H1 (cell line): ENCODE measurements at regions not wholly inside any gene's neighbourhood (a gene's known extent, or its start where the extent isn't known, plus 50 kb on each side); places are given as distances from the start of the nearest gene placed in this dataset.
A peak's percentile ranks its signal among the peaks of the same experiment; 100 is the strongest.

Experiments
- CTCF ChIA-PET: fragments of 300-600 bp; sonication (Branson Sonifier 250); formaldehyde crosslinking; loops from one replicate; lab custom pipeline; 2021; ENCODE audit not compliant: partially characterized antibody; lab: Charles Lee
- POLR2A ChIA-PET: fragments of 300-600 bp; sonication (Branson Sonifier 250); formaldehyde crosslinking; loops from one replicate; lab custom pipeline; 2021; ENCODE audit warnings: inconsistent platforms; ENCODE audit not compliant: partially characterized antibody; lab: Charles Lee
- DNase-seq, 2 experiments: peaks; one replicate each; pipeline versions ENCODE4 v3.0.0 to v3.0.0-alpha.2; 2010 to 2022; ENCODE audit warnings: low spot score in 2 of 2, low read depth in 1 of 2, mixed read lengths in 1 of 2
- FAIRE-seq: peaks from 2 replicates; lab custom pipeline; 2011; peaks lifted over from hg19 to GRCh38; lab: Jason Lieb, UNC
- H2AFZ ChIP-seq: 2 replicates; pipeline ENCODE4 v1.8.1; 2012; ENCODE audit warnings: low read length, inconsistent platforms
- H2AK5ac ChIP-seq: 2 replicates; pipeline ENCODE4 v1.6.1; 2013; ENCODE audit warnings: low read depth, low read length
- H2BK120ac ChIP-seq: replicated peaks from 2 replicates; pipeline ENCODE3; 2013; ENCODE audit warnings: low read depth, low read length, inconsistent platforms
- H2BK12ac ChIP-seq: 2 replicates; pipeline ENCODE4 v1.6.1; 2013; ENCODE audit warnings: low read depth, low read length
- H2BK15ac ChIP-seq: 2 replicates; pipeline ENCODE4 v1.6.1; 2013; ENCODE audit warnings: low read length
- H2BK20ac ChIP-seq: 2 replicates; pipeline ENCODE4 v1.6.1; 2013; ENCODE audit warnings: low read length
- H2BK5ac ChIP-seq: 2 replicates; pipeline ENCODE4 v1.6.1; 2013; ENCODE audit warnings: low read depth, low read length
- H3K14ac ChIP-seq: 2 replicates; pipeline ENCODE4 v1.6.1; 2013; ENCODE audit warnings: inconsistent platforms; ENCODE audit not compliant: insufficient read length
- H3K18ac ChIP-seq: 2 replicates; pipeline ENCODE4 v1.6.1; 2013; ENCODE audit warnings: low read length; ENCODE audit errors: extremely low read depth
- H3K23ac ChIP-seq: 2 replicates; pipeline ENCODE4 v1.6.1; 2013; ENCODE audit warnings: inconsistent platforms; ENCODE audit not compliant: insufficient read length
- H3K23me2 ChIP-seq: 2 replicates; pipeline ENCODE4 v1.6.1; 2013; ENCODE audit warnings: low read depth, low read length
- H3K27ac ChIP-seq: 2 replicates; pipeline ENCODE4 v1.6.1; 2011; ENCODE audit warnings: low read depth, low read length, inconsistent platforms
- H3K27me3 ChIP-seq, 4 experiments: replicated peaks in 1 of 4; 1 replicate in 1 of 4; 2 replicates in 3 of 4; pipeline versions ENCODE4 v1.6.1 to v1.8.1; 2011 to 2013; ENCODE audit warnings: low read length in 3 of 4, mild to moderate bottlenecking in 3 of 4, inconsistent platforms in 2 of 4, mixed read lengths in 2 of 4, moderate library complexity in 1 of 4; ENCODE audit not compliant: control insufficient read depth in 3 of 4, insufficient read depth in 3 of 4; ENCODE audit errors: extremely low read depth in 1 of 4
- H3K36me3 ChIP-seq, 4 experiments: 2 replicates each; pipeline versions ENCODE4 v1.6.1 to v1.8.1; 2011 to 2013; ENCODE audit warnings: mild to moderate bottlenecking in 4 of 4, low read length in 3 of 4, moderate library complexity in 2 of 4, control low read depth in 1 of 4, inconsistent platforms in 1 of 4; ENCODE audit not compliant: insufficient read depth in 4 of 4, control insufficient read depth in 2 of 4
- H3K4ac ChIP-seq: replicated peaks from 2 replicates; pipeline ENCODE3; 2013; ENCODE audit warnings: low read length, low read depth, mixed read lengths, inconsistent platforms; ENCODE audit not compliant: insufficient read length
- H3K4me1 ChIP-seq, 4 experiments: replicated peaks in 1 of 4; 1 replicate in 1 of 4; 2 replicates in 3 of 4; pipeline versions ENCODE4 v1.6.1 to v1.8.1; 2011 to 2013; ENCODE audit warnings: low read length in 3 of 4, inconsistent platforms in 2 of 4, mixed read lengths in 1 of 4; ENCODE audit not compliant: insufficient read depth in 4 of 4, control insufficient read depth in 3 of 4
- H3K4me2 ChIP-seq, 2 experiments: 2 replicates each; pipeline versions ENCODE4 v1.6.1 to v1.8.1; 2011 to 2013; ENCODE audit warnings: low read depth in 2 of 2, low read length in 2 of 2, control low read depth in 1 of 2, inconsistent platforms in 1 of 2, mild to moderate bottlenecking in 1 of 2; ENCODE audit not compliant: insufficient read depth in 1 of 2
- H3K4me3 ChIP-seq, 4 experiments: fragments of 200-600, 300-600 bp in 1 of 4; sonication (generic), shearing (Covaris generic), sonication (Bioruptor Twin) in 1 of 4; 2 replicates each; pipeline versions ENCODE4 v1.5.1 to v1.8.1; 2011 to 2016; ENCODE audit warnings: low read length in 4 of 4, low read depth in 3 of 4, control low read depth in 2 of 4, inconsistent platforms in 2 of 4, mild to moderate bottlenecking in 2 of 4, mixed read lengths in 1 of 4, moderate library complexity in 1 of 4; ENCODE audit not compliant: insufficient read depth in 2 of 4; ENCODE audit errors: extremely low read depth in 1 of 4
- H3K56ac ChIP-seq: replicated peaks from 2 replicates; pipeline ENCODE3; 2013; ENCODE audit warnings: low read depth, mild to moderate bottlenecking, mixed read lengths, low read length, inconsistent platforms; ENCODE audit not compliant: insufficient read length
- H3K79me1 ChIP-seq: 2 replicates; pipeline ENCODE4 v1.6.1; 2013; ENCODE audit warnings: low read depth, low read length, control low read depth
- H3K79me2 ChIP-seq, 2 experiments: 2 replicates each; pipeline versions ENCODE4 v1.6.1 to v1.8.1; 2012 to 2013; ENCODE audit warnings: low read length in 2 of 2, mild to moderate bottlenecking in 2 of 2, inconsistent platforms in 1 of 2; ENCODE audit not compliant: insufficient read depth in 2 of 2, control insufficient read depth in 1 of 2
- H3K9ac ChIP-seq, 4 experiments: replicated peaks in 1 of 4; 1 replicate in 1 of 4; 2 replicates in 3 of 4; pipeline versions ENCODE4 v1.6.1 to v1.8.1; 2011 to 2013; ENCODE audit warnings: low read depth in 3 of 4, low read length in 3 of 4, control low read depth in 2 of 4, mild to moderate bottlenecking in 2 of 4, moderate library complexity in 2 of 4, inconsistent platforms in 1 of 4; ENCODE audit errors: extremely low read depth in 1 of 4
- H3K9me3 ChIP-seq, 2 experiments: 2 replicates each; pipeline versions ENCODE4 v1.6.1 to v1.8.1; 2012 to 2013; ENCODE audit warnings: mild to moderate bottlenecking in 2 of 2, moderate library complexity in 2 of 2, control low read depth in 1 of 2, inconsistent platforms in 1 of 2, low read depth in 1 of 2, low read length in 1 of 2, mixed read lengths in 1 of 2; ENCODE audit not compliant: insufficient read depth in 2 of 2
- H4K20me1 ChIP-seq, 2 experiments: replicated peaks in 1 of 2; 2 replicates each; pipeline versions ENCODE3 to v1.8.1; 2011 to 2013; ENCODE audit warnings: inconsistent platforms in 2 of 2, low read length in 2 of 2, mild to moderate bottlenecking in 1 of 2; ENCODE audit not compliant: insufficient read depth in 2 of 2, control insufficient read depth in 1 of 2
- H4K5ac ChIP-seq: 2 replicates; pipeline ENCODE4 v1.6.1; 2013; ENCODE audit warnings: low read length, low read depth, mixed read lengths, inconsistent platforms; ENCODE audit not compliant: insufficient read length
- H4K8ac ChIP-seq: 2 replicates; pipeline ENCODE4 v1.8.0; 2013; ENCODE audit warnings: mild to moderate bottlenecking, moderate library complexity, low read length, inconsistent platforms; ENCODE audit not compliant: insufficient read depth; ENCODE audit errors: extremely low read depth
- H4K91ac ChIP-seq: replicated peaks from 2 replicates; pipeline ENCODE3; 2013; ENCODE audit warnings: low read length, mixed read lengths, inconsistent platforms; ENCODE audit not compliant: insufficient read length
- ASH2L ChIP-seq: fragments of 200-600, 300-600 bp; sonication (generic); IDR thresholded peaks from one replicate; pipeline ENCODE4 v1.7.1; 2017; ENCODE audit warnings: low read length
- BACH1 ChIP-seq: IDR thresholded peaks from 2 replicates; pipeline ENCODE4 v1.6.1; 2012; ENCODE audit warnings: low read length, improper control_type of control experiment
- CHD1 ChIP-seq: IDR thresholded peaks from 2 replicates; pipeline ENCODE4 v1.6.1; 2012; ENCODE audit warnings: low read depth, low read length, improper control_type of control experiment
- CREB1 ChIP-seq: IDR thresholded peaks from 2 replicates; pipeline ENCODE4 v1.6.1; 2012; ENCODE audit warnings: inconsistent platforms
- EP300 ChIP-seq, 2 experiments: IDR thresholded peaks; 1 replicate in 1 of 2; 2 replicates in 1 of 2; pipeline ENCODE4 v1.6.1; 2011 to 2012; ENCODE audit warnings: low read depth in 2 of 2, low read length in 2 of 2, mild to moderate bottlenecking in 2 of 2, borderline replicate concordance in 1 of 2, inconsistent platforms in 1 of 2, moderate library complexity in 1 of 2
- HDAC2 ChIP-seq, 2 experiments: fragments of 300-600 bp in 1 of 2; sonication (generic) in 1 of 2; IDR thresholded peaks; 2 replicates each; pipeline ENCODE4 v1.6.1; 2011 to 2012; ENCODE audit warnings: low read depth in 2 of 2, low read length in 2 of 2, mild to moderate bottlenecking in 2 of 2, moderate library complexity in 2 of 2, borderline replicate concordance in 1 of 2, inconsistent platforms in 1 of 2
- KDM4A ChIP-seq: IDR thresholded peaks from one replicate; pipeline ENCODE4 v1.7.1; 2012; ENCODE audit warnings: low read depth, mild to moderate bottlenecking, moderate library complexity, low read length, inconsistent platforms; ENCODE audit not compliant: severe bottlenecking
- POLR2A ChIP-seq, 2 experiments: IDR thresholded peaks; 1 replicate in 1 of 2; 2 replicates in 1 of 2; pipeline ENCODE4 v1.6.1; 2011; ENCODE audit warnings: low read depth in 2 of 2, low read length in 2 of 2, mild to moderate bottlenecking in 2 of 2; ENCODE audit errors: control extremely low read depth in 1 of 2
- SIX5 ChIP-seq: IDR thresholded peaks from 2 replicates; pipeline ENCODE4 v1.6.1; 2011; ENCODE audit warnings: mild to moderate bottlenecking, low read depth, low read length
- SP2 ChIP-seq: IDR thresholded peaks from 2 replicates; pipeline ENCODE4 v1.6.1; 2012; ENCODE audit warnings: mild to moderate bottlenecking, low read length, inconsistent platforms
- SRF ChIP-seq: IDR thresholded peaks from 2 replicates; pipeline ENCODE4 v1.6.1; 2011; ENCODE audit warnings: mild to moderate bottlenecking, low read depth, low read length, moderate library complexity
- TEAD4 ChIP-seq: IDR thresholded peaks from 2 replicates; pipeline ENCODE4 v1.6.1; 2012; ENCODE audit warnings: low read depth, low read length, inconsistent platforms, mixed read lengths
- WGBS, 2 experiments: shearing (Covaris generic) in 1 of 2; methylation state at CpG; one replicate each; pipeline versions ENCODE4 v1.1.6 to v1.1.7; 2013 to 2015; ENCODE audit warnings: low lambda C conversion rate in 2 of 2, mixed read lengths in 2 of 2, inconsistent platforms in 1 of 2, low coverage in 1 of 2, missing lambda C conversion rate in 1 of 2; ENCODE audit not compliant: insufficient replicate concordance in 2 of 2, insufficient coverage in 1 of 2, insufficient read length in 1 of 2; ENCODE audit errors: extremely low coverage in 1 of 2, missing lambda C conversion rate in 1 of 2; 5-methylcytosine and 5-hydroxymethylcytosine counted together

DNA sequence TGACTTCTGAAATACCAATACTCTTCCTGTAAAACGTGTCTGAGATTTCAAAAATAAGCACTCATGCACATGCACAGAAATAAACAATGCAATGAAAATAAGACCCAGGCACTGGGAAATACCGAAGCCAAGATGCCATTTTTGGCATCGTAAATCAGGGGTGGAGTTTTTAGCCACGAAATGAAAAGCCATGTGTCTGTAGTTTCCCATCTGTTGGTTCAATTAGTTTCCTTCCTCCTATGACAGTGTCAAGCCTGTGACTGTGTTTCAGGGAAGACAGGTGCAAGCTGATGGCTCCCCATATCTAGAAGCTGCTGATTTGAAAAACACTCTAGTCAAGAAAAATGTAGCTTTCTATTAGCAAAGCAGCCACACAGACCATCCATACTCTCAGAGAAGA is 480.4 kb upstream of the CAMK1G start:
- no peak overlapping the region for H3K4me2 ChIP-seq
- no peaks in the 10 kb centered on the region for H3K27me3 ChIP-seq
- H3K79me2 ChIP-seq, result no peaks in the 10 kb centered on the region
- no peak overlapping the region for H2BK15ac ChIP-seq
- H3K4me1 ChIP-seq, result peaks cover 2 to 11% (median 8%) of the 10 kb centered on the region in 4 experiments; a peak in 6 of 7 replicates
- H3K23me2 ChIP-seq, result no peaks in the 10 kb centered on the region
- no peak overlapping the region for H3K4me3 ChIP-seq
- no peak overlapping the region for H2BK12ac ChIP-seq
- no peak overlapping the region for H2AK5ac ChIP-seq
- TF ChIP-seq KDM4A, result no peak
- TF ChIP-seq HDAC2 (IDR thresholded peaks at IDR 0.05; ENCODE audit: borderline replicate concordance in 1 of 2, low read depth in 2 of 2, low read length in 2 of 2), result no peak
- TF ChIP-seq POLR2A (IDR thresholded peaks at IDR 0.05; ENCODE audit: control extremely low read depth in 1 of 2, low read depth in 2 of 2, low read length in 2 of 2), result no peak
- no peak for TF ChIP-seq SRF
- TF ChIP-seq CHD1, result no peak
- no peak for TF ChIP-seq CREB1
- no peak for TF ChIP-seq SIX5
- TF ChIP-seq SP2, result no peak
- TF ChIP-seq EP300 (IDR thresholded peaks at IDR 0.05; ENCODE audit: borderline replicate concordance in 1 of 2, low read depth in 2 of 2, low read length in 2 of 2), result no peak
- TF ChIP-seq TEAD4, result no peak
- TF ChIP-seq BACH1, result no peak
- no peak for TF ChIP-seq ASH2L
- ChIA-PET POLR2A (no interaction called here), CTCF (interaction anchor here (1.2 to 3.0 kb wide), 4 partner anchors 10 to 146 kb away, joined by 3 to 12 read pairs (median 6); no protein-coding TSS in a partner anchor)
- 92% methylated on average over 4 of the region's 4 CpGs; no CpG with 5 or more reads in 1 of the 2 experiments for WGBS, 2 experiments
- no peak overlapping the region for H4K8ac ChIP-seq
- H4K20me1 ChIP-seq, result no peaks in the 10 kb centered on the region
- no peak overlapping the region for H2BK20ac ChIP-seq
- no peaks in the 10 kb centered on the region for H3K36me3 ChIP-seq
- no peak overlapping the region for H4K91ac ChIP-seq
- H3K4ac ChIP-seq, result no peak overlapping the region
- H3K18ac ChIP-seq, result no peak overlapping the region
- H3K14ac ChIP-seq, result no peak overlapping the region
- H3K23ac ChIP-seq, result no peak overlapping the region
- no peaks in the 10 kb centered on the region for H3K9me3 ChIP-seq
- no peak for FAIRE-seq
- no peak overlapping the region for H3K27ac ChIP-seq
- DNase-seq, result no peak
- no peak overlapping the region for H2BK5ac ChIP-seq
- no peak overlapping the region for H4K5ac ChIP-seq
- H2BK120ac ChIP-seq, result no peak overlapping the region
- 0 out of 2 replicates have a peak overlapping the region, but pooled peaks have one; percentile 36 for H2AFZ ChIP-seq
- no peaks in the 10 kb centered on the region for H3K79me1 ChIP-seq
- H3K9ac ChIP-seq, result no peak overlapping the region
- H3K56ac ChIP-seq, result no peak overlapping the region
